ENCODE measurements at regions not wholly inside any gene's neighbourhood (a gene's known extent, or its start where the extent isn't known, plus 50 kb on each side); places are given as distances from the start of the nearest gene placed in this dataset.

GRCh38 chr6:51387907-51388306 is 569.2 kb downstream of the TFAP2B start:
- Mint-ChIP-seq H3K4me3 (no peak overlapping the region), H3K27ac (no peak overlapping the region), H3K27me3 (no peaks in the 10 kb centered on the region), H3K4me1 (no peaks in the 10 kb centered on the region), H3K9me3 (ENCODE audit: insufficient read depth) (peaks cover 5% of the 10 kb centered on the region)
- no peaks in the 10 kb centered on the region for H3K27me3 ChIP-seq (replicated peaks in 1 of 4; ENCODE audit: control extremely low read depth in 1 of 4, control insufficient read depth in 3 of 4, insufficient read depth in 4 of 4, low read length in 3 of 4)
- H4K20me1 ChIP-seq (ENCODE audit: control insufficient read depth, insufficient read depth, low read length, poor library complexity, severe bottlenecking) = no peaks in the 10 kb centered on the region
- H3K9me3 ChIP-seq (ENCODE audit: control extremely low read depth in 1 of 3, control insufficient read depth in 2 of 3, insufficient read depth in 1 of 3, low read length in 2 of 3) = no peaks in the 10 kb centered on the region
- no peak overlapping the region for H2AFZ ChIP-seq (ENCODE audit: insufficient read depth, low read depth, low read length, poor library complexity, severe bottlenecking)
- no peak for ATAC-seq (ENCODE audit: low read depth)
- intact Hi-C loops (cut with micrococcal nuclease) = no loop called here
- ChIA-PET POLR2A (no interaction called here), CTCF (no interaction called here)
- no peaks in the 10 kb centered on the region for H3K4me1 ChIP-seq (ENCODE audit: control insufficient read depth in 2 of 2, insufficient read depth in 2 of 2, low read length in 2 of 2)
- WGBS (ENCODE audit: insufficient coverage) = 100% methylated on average over 1 of the region's 4 CpGs
- H3K36me3 ChIP-seq (replicated peaks in 1 of 2; ENCODE audit: control extremely low read depth in 1 of 2, control insufficient read depth in 1 of 2, extremely low read depth in 1 of 2, insufficient read depth in 2 of 2, low read length in 1 of 2) = no peaks in the 10 kb centered on the region
- H3K79me2 ChIP-seq (ENCODE audit: control insufficient read depth, insufficient read depth, low read length) = no peaks in the 10 kb centered on the region
- DNase-seq = no peak
- H3K4me2 ChIP-seq (replicated peaks; ENCODE audit: low read depth, low read length, poor library complexity, severe bottlenecking) = no peak overlapping the region
- TF ChIP-seq CTCF (IDR thresholded peaks at IDR 0.05) (no peak), EZH2 (IDR thresholded peaks at IDR 0.05; ENCODE audit: borderline replicate concordance, insufficient read depth, low read depth, low read length, poor library complexity, severe bottlenecking) (no peak)
- H3K9ac ChIP-seq (ENCODE audit: low read length) = no peak overlapping the region
- H3K4me3 ChIP-seq (ENCODE audit: control extremely low read depth in 1 of 5, extremely low read depth in 1 of 5, insufficient read depth in 1 of 5, low read depth in 2 of 5, low read length in 4 of 5) = no peak overlapping the region
- no peak overlapping the region for H3K27ac ChIP-seq (ENCODE audit: low read length in 2 of 2)

DNA sequence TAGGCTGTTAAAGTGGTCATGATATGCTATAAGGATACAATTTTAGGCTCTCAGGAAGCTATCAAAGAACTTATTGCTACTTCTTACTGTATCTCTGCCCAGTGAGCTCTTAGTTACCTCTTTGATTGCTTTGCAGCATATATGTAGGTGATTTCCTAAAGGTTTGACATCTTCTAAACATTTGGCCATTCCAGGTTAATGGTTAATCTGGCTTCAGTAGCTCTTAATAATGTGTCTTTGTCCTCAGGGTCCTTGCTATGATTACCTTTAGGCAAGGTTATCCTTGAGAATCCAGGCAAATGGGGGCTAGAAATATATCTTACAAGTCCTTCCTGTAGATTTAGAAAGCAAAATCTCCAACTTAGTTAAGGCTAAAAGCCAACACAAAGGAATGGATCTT is 575.4 kb downstream of the TFAP2B start:
- H3K27ac ChIP-seq (ENCODE audit: low read length in 2 of 2) = no peak overlapping the region
- no peak overlapping the region for H3K4me2 ChIP-seq (replicated peaks; ENCODE audit: low read depth, low read length, poor library complexity, severe bottlenecking)
- intact Hi-C loops (cut with micrococcal nuclease) = no loop called here
- no peaks in the 10 kb centered on the region for H3K36me3 ChIP-seq (replicated peaks in 1 of 2; ENCODE audit: control extremely low read depth in 1 of 2, control insufficient read depth in 1 of 2, extremely low read depth in 1 of 2, insufficient read depth in 2 of 2, low read length in 1 of 2)
- ChIA-PET CTCF (no interaction called here), POLR2A (no interaction called here)
- Mint-ChIP-seq H3K27me3 (no peaks in the 10 kb centered on the region), H3K9me3 (ENCODE audit: insufficient read depth) (peaks cover 5% of the 10 kb centered on the region), H3K27ac (no peak overlapping the region), H3K4me3 (no peak overlapping the region), H3K4me1 (no peaks in the 10 kb centered on the region)
- H3K9ac ChIP-seq (ENCODE audit: low read length) = no peak overlapping the region
- no peaks in the 10 kb centered on the region for H3K79me2 ChIP-seq (ENCODE audit: control insufficient read depth, insufficient read depth, low read length)
- TF ChIP-seq EZH2 (IDR thresholded peaks at IDR 0.05; ENCODE audit: borderline replicate concordance, insufficient read depth, low read depth, low read length, poor library complexity, severe bottlenecking) (no peak), CTCF (IDR thresholded peaks at IDR 0.05) (no peak)
- H2AFZ ChIP-seq (ENCODE audit: insufficient read depth, low read depth, low read length, poor library complexity, severe bottlenecking) = no peak overlapping the region
- H3K4me1 ChIP-seq (ENCODE audit: control insufficient read depth in 2 of 2, insufficient read depth in 2 of 2, low read length in 2 of 2) = no peaks in the 10 kb centered on the region
- H3K9me3 ChIP-seq (ENCODE audit: control extremely low read depth in 1 of 3, control insufficient read depth in 2 of 3, insufficient read depth in 1 of 3, low read length in 2 of 3) = peaks cover 0 to 6% (median 0%) of the 10 kb centered on the region in 3 donors
- ATAC-seq (ENCODE audit: low read depth) (no peak), DNase-seq (no peak)
- H3K27me3 ChIP-seq (replicated peaks in 1 of 4; ENCODE audit: control extremely low read depth in 1 of 4, control insufficient read depth in 3 of 4, insufficient read depth in 4 of 4, low read length in 3 of 4) = no peaks in the 10 kb centered on the region
- no peaks in the 10 kb centered on the region for H4K20me1 ChIP-seq (ENCODE audit: control insufficient read depth, insufficient read depth, low read length, poor library complexity, severe bottlenecking)
- no peak overlapping the region for H3K4me3 ChIP-seq (ENCODE audit: control extremely low read depth in 1 of 5, extremely low read depth in 1 of 5, insufficient read depth in 1 of 5, low read depth in 2 of 5, low read length in 4 of 5)

Measured in B cell (primary cell).